ENCODE measurements at regions not wholly inside any gene's neighbourhood (a gene's known extent, or its start where the extent isn't known, plus 50 kb on each side); places are given as distances from the start of the nearest gene placed in this dataset.

DNA sequence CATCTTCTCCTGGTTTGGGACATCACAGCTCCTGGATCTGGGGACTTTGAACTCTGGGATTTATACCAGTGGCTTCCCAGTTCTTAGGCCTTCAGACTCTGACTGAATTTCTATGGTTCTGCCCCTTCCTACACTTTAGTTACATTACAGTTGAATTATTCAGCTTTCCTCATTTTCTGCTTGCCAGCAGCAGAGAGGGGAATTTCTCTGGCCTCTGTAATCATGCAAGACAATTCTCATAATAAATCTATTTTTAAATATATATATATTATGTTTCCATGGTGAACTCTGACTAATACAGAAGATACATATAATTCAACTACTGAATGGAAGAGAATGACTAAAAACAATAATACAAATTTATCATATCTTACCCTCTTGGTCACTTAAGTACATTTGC is 1478.6 kb upstream of the ACVR2A start:
- TF ChIP-seq ZFP30 (CRISPR knock-in tag; IDR thresholded peaks at IDR 0.05) (no peak), ISL1 (CRISPR knock-in tag; IDR thresholded peaks at IDR 0.05) (no peak), ZNF565 (CRISPR knock-in tag; conservative IDR thresholded peaks at IDR 0.05; ENCODE audit: low read depth) (no peak)
- TF ChIP-seq, protein P1, sequence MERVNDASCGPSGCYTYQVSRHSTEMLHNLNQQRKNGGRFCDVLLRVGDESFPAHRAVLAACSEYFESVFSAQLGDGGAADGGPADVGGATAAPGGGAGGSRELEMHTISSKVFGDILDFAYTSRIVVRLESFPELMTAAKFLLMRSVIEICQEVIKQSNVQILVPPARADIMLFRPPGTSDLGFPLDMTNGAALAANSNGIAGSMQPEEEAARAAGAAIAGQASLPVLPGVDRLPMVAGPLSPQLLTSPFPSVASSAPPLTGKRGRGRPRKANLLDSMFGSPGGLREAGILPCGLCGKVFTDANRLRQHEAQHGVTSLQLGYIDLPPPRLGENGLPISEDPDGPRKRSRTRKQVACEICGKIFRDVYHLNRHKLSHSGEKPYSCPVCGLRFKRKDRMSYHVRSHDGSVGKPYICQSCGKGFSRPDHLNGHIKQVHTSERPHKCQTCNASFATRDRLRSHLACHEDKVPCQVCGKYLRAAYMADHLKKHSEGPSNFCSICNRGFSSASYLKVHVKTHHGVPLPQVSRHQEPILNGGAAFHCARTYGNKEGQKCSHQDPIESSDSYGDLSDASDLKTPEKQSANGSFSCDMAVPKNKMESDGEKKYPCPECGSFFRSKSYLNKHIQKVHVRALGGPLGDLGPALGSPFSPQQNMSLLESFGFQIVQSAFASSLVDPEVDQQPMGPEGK (CRISPR knock-in tag; IDR thresholded peaks at IDR 0.05; ENCODE audit: borderline replicate concordance), result no peak
